ENCODE measurements at regions not wholly inside any gene's neighbourhood (a gene's known extent, or its start where the extent isn't known, plus 50 kb on each side); places are given as distances from the start of the nearest gene placed in this dataset.
A peak's percentile ranks its signal among the peaks of the same experiment; 100 is the strongest.
"Not testable (repeated sequence)": the region's sequence is repeated elsewhere in the genome, so short reads cannot be mapped to it uniquely, and the experiment has no call there.

- no peak overlapping the region for H2BK120ac ChIP-seq (ENCODE audit: insufficient read depth, low read length, poor library complexity)
- H3K4me3 ChIP-seq (ENCODE audit: low read depth, low read length) = no peak overlapping the region
- H3K79me1 ChIP-seq (ENCODE audit: low read length) = no peaks in the 10 kb centered on the region
- H3K4me1 ChIP-seq (ENCODE audit: control insufficient read depth in 1 of 2, insufficient read depth in 2 of 2, low read length in 2 of 2) = peaks cover 0 to 5% of the 10 kb centered on the region in 2 experiments
- H4K12ac ChIP-seq (ENCODE audit: low read depth, low read length) = no peak overlapping the region
- no peak overlapping the region for H3K23ac ChIP-seq (ENCODE audit: low read length)
- no peaks in the 10 kb centered on the region for H3K9me3 ChIP-seq (ENCODE audit: insufficient read depth, low read depth, low read length)
- no peak overlapping the region for H3K9ac ChIP-seq (ENCODE audit: low read length)
- H2AFZ ChIP-seq (ENCODE audit: insufficient read depth, low read length, poor library complexity) = no peak overlapping the region
- peak in 1 of 2 donors; percentile 51 for DNase-seq
- no peaks in the 10 kb centered on the region for H3K27me3 ChIP-seq (ENCODE audit: insufficient read depth, low read length)
- H3K79me2 ChIP-seq (ENCODE audit: control insufficient read depth, insufficient read depth, low read length, poor library complexity) = no peaks in the 10 kb centered on the region
- H4K91ac ChIP-seq (ENCODE audit: low read depth, low read length) = no peak overlapping the region
- no peak overlapping the region for H3K27ac ChIP-seq (ENCODE audit: low read depth, low read length)
- H3K18ac ChIP-seq (ENCODE audit: low read length) = no peak overlapping the region
- no peak overlapping the region for H2BK5ac ChIP-seq (ENCODE audit: low read depth, low read length, poor library complexity)
- no peak overlapping the region for H3K4ac ChIP-seq (ENCODE audit: low read depth, low read length)
- no CpG with 5 or more reads among the region's 7 CpGs for WGBS (ENCODE audit: extremely low coverage, insufficient coverage, insufficient read length)
- peak overlapping the region; percentile 39 for H3K4me2 ChIP-seq (ENCODE audit: low read length)
- H3K36me3 ChIP-seq (ENCODE audit: control insufficient read depth in 1 of 2, insufficient read depth in 2 of 2, low read length in 2 of 2) = no peaks in the 10 kb centered on the region
- H2BK12ac ChIP-seq (ENCODE audit: low read length) = no peak overlapping the region
- H3K14ac ChIP-seq (ENCODE audit: low read length) = no peak overlapping the region
- no peak overlapping the region for H4K8ac ChIP-seq (ENCODE audit: low read depth, low read length)
- H2AK5ac ChIP-seq (ENCODE audit: low read length) = no peak overlapping the region
These were observed 134.6 kb downstream of the ARSF start for GRCh38 chrX:3175659-3176438.

DNA sequence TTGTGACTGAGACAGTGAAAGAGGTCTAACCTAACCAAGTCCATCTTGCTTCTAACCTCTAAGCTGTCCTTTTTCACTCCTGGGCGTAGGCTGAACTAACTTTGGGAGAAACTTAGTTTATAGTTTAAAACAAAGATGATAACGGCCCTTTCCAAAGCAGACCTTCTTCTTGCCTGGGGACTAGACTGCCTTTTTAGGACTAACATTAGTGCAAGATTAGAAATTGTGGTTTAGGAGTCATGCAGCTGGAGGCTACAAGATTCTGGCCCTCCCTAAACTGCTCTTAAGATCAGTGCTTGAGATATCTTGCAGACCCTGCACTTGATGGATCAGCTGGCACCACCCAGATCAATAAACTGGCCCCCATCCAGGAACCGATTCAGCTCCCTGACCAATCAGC, 130.9 kb downstream of the ARSF start:
- not testable (repeated sequence) for DNase-seq; H2BK12ac ChIP-seq (ENCODE audit: low read length); H3K79me1 ChIP-seq (ENCODE audit: low read length); H2BK5ac ChIP-seq (ENCODE audit: low read depth, low read length, poor library complexity); H2BK120ac ChIP-seq (ENCODE audit: insufficient read depth, low read length, poor library complexity); H4K8ac ChIP-seq (ENCODE audit: low read depth, low read length); H3K36me3 ChIP-seq (ENCODE audit: control insufficient read depth in 1 of 2, insufficient read depth in 2 of 2, low read length in 2 of 2); H3K27ac ChIP-seq (ENCODE audit: low read depth, low read length); H2AK5ac ChIP-seq (ENCODE audit: low read length); H3K9ac ChIP-seq (ENCODE audit: low read length); H3K27me3 ChIP-seq (ENCODE audit: insufficient read depth, low read length); H3K18ac ChIP-seq (ENCODE audit: low read length); H3K4me3 ChIP-seq (ENCODE audit: low read depth, low read length); H4K91ac ChIP-seq (ENCODE audit: low read depth, low read length); H3K4me1 ChIP-seq (ENCODE audit: control insufficient read depth in 1 of 2, insufficient read depth in 2 of 2, low read length in 2 of 2); H4K12ac ChIP-seq (ENCODE audit: low read depth, low read length); H3K14ac ChIP-seq (ENCODE audit: low read length); H3K4ac ChIP-seq (ENCODE audit: low read depth, low read length); H3K23ac ChIP-seq (ENCODE audit: low read length); H3K9me3 ChIP-seq (ENCODE audit: insufficient read depth, low read depth, low read length); H3K79me2 ChIP-seq (ENCODE audit: control insufficient read depth, insufficient read depth, low read length, poor library complexity); H3K4me2 ChIP-seq (ENCODE audit: low read length); H2AFZ ChIP-seq (ENCODE audit: insufficient read depth, low read length, poor library complexity)
- no CpG with 5 or more reads among the region's 3 CpGs for WGBS (ENCODE audit: extremely low coverage, insufficient coverage, insufficient read length)

DNA sequence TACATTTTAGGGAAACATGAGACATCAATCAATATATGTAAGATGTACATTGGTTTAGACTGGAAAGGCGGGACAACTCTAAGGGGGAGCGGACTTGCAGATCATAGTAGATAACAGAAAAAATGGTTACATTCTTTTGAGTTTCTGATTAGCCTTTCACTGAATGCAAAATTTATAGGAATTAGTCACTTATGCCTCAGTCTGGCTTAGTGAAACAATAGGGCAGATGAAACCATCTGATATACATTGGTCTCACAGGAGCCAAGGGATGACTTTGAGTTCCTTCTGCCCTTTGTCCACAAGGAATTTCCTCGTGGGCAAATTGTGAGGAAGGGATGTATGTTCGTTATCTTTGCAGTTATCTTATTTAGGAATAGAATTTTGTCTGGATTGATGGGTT, 128.2 kb downstream of the ARSF start:
- no peak overlapping the region for H2BK12ac ChIP-seq (ENCODE audit: low read length)
- no peaks in the 10 kb centered on the region for H3K36me3 ChIP-seq (ENCODE audit: control insufficient read depth in 1 of 2, insufficient read depth in 2 of 2, low read length in 2 of 2)
- no peak overlapping the region for H3K14ac ChIP-seq (ENCODE audit: low read length)
- H2BK120ac ChIP-seq (ENCODE audit: insufficient read depth, low read length, poor library complexity) = no peak overlapping the region
- no peak overlapping the region for H4K91ac ChIP-seq (ENCODE audit: low read depth, low read length)
- H2BK5ac ChIP-seq (ENCODE audit: low read depth, low read length, poor library complexity) = no peak overlapping the region
- H3K4me1 ChIP-seq (ENCODE audit: control insufficient read depth in 1 of 2, insufficient read depth in 2 of 2, low read length in 2 of 2) = peaks cover 0 to 3% of the 10 kb centered on the region in 2 experiments
- no peak overlapping the region for H2AFZ ChIP-seq (ENCODE audit: insufficient read depth, low read length, poor library complexity)
- H4K12ac ChIP-seq (ENCODE audit: low read depth, low read length) = no peak overlapping the region
- H3K4ac ChIP-seq (ENCODE audit: low read depth, low read length) = no peak overlapping the region
- no peak overlapping the region for H3K4me3 ChIP-seq (ENCODE audit: low read depth, low read length)
- no peak overlapping the region for H3K27ac ChIP-seq (ENCODE audit: low read depth, low read length)
- no peak for DNase-seq
- H3K18ac ChIP-seq (ENCODE audit: low read length) = no peak overlapping the region
- H2AK5ac ChIP-seq (ENCODE audit: low read length) = no peak overlapping the region
- no peak overlapping the region for H3K9ac ChIP-seq (ENCODE audit: low read length)
- no peak overlapping the region for H3K4me2 ChIP-seq (ENCODE audit: low read length)
- no peak overlapping the region for H4K8ac ChIP-seq (ENCODE audit: low read depth, low read length)
- H3K23ac ChIP-seq (ENCODE audit: low read length) = no peak overlapping the region
- H3K79me1 ChIP-seq (ENCODE audit: low read length) = no peaks in the 10 kb centered on the region
- WGBS (ENCODE audit: extremely low coverage, insufficient coverage, insufficient read length) = no CpG with 5 or more reads among the region's 4 CpGs
- no peaks in the 10 kb centered on the region for H3K27me3 ChIP-seq (ENCODE audit: insufficient read depth, low read length)
- H3K79me2 ChIP-seq (ENCODE audit: control insufficient read depth, insufficient read depth, low read length, poor library complexity) = no peaks in the 10 kb centered on the region
- H3K9me3 ChIP-seq (ENCODE audit: insufficient read depth, low read depth, low read length) = no peaks in the 10 kb centered on the region

GRCh38 chrX:3167771-3168170, 126.5 kb downstream of the ARSF start:
- no peak overlapping the region for H3K4ac ChIP-seq (ENCODE audit: low read depth, low read length)
- H3K4me1 ChIP-seq (ENCODE audit: control insufficient read depth in 1 of 2, insufficient read depth in 2 of 2, low read length in 2 of 2) = peaks cover 0 to 3% of the 10 kb centered on the region in 2 experiments
- no peak overlapping the region for H3K23ac ChIP-seq (ENCODE audit: low read length)
- H4K91ac ChIP-seq (ENCODE audit: low read depth, low read length) = no peak overlapping the region
- no peaks in the 10 kb centered on the region for H3K9me3 ChIP-seq (ENCODE audit: insufficient read depth, low read depth, low read length)
- H4K8ac ChIP-seq (ENCODE audit: low read depth, low read length) = no peak overlapping the region
- DNase-seq = no peak
- no peak overlapping the region for H2AK5ac ChIP-seq (ENCODE audit: low read length)
- H3K79me1 ChIP-seq (ENCODE audit: low read length) = no peaks in the 10 kb centered on the region
- H3K18ac ChIP-seq (ENCODE audit: low read length) = no peak overlapping the region
- no peak overlapping the region for H2BK120ac ChIP-seq (ENCODE audit: insufficient read depth, low read length, poor library complexity)
- no peaks in the 10 kb centered on the region for H3K27me3 ChIP-seq (ENCODE audit: insufficient read depth, low read length)
- H3K36me3 ChIP-seq (ENCODE audit: control insufficient read depth in 1 of 2, insufficient read depth in 2 of 2, low read length in 2 of 2) = no peaks in the 10 kb centered on the region
- no peak overlapping the region for H2BK12ac ChIP-seq (ENCODE audit: low read length)
- H3K14ac ChIP-seq (ENCODE audit: low read length) = no peak overlapping the region
- no peak overlapping the region for H2BK5ac ChIP-seq (ENCODE audit: low read depth, low read length, poor library complexity)
- no peak overlapping the region for H3K9ac ChIP-seq (ENCODE audit: low read length)
- no peak overlapping the region for H3K4me2 ChIP-seq (ENCODE audit: low read length)
- H3K27ac ChIP-seq (ENCODE audit: low read depth, low read length) = no peak overlapping the region
- no peak overlapping the region for H4K12ac ChIP-seq (ENCODE audit: low read depth, low read length)
- no CpG with 5 or more reads among the region's 4 CpGs for WGBS (ENCODE audit: extremely low coverage, insufficient coverage, insufficient read length)
- no peaks in the 10 kb centered on the region for H3K79me2 ChIP-seq (ENCODE audit: control insufficient read depth, insufficient read depth, low read length, poor library complexity)
- no peak overlapping the region for H2AFZ ChIP-seq (ENCODE audit: insufficient read depth, low read length, poor library complexity)
- no peak overlapping the region for H3K4me3 ChIP-seq (ENCODE audit: low read depth, low read length)

Data from trophoblast cell (in vitro differentiated cells and primary cell).